HepG2 (cell line): ENCODE measurements at regions not wholly inside any gene's neighbourhood (a gene's known extent, or its start where the extent isn't known, plus 50 kb on each side); places are given as distances from the start of the nearest gene placed in this dataset.

Experiments used
- ELF4 ChIP-seq: sonication (generic); formaldehyde crosslinking; IDR thresholded peaks from 2 replicates; pipeline ENCODE4 v1.5.0; 2020; ENCODE audit warnings: missing genetic modification reagents, mild to moderate bottlenecking, moderate library complexity, borderline replicate concordance
- ETV6 ChIP-seq: sonication (generic); formaldehyde crosslinking; conservative IDR thresholded peaks from 2 replicates; pipeline ENCODE4 v1.4.0; 2020; ENCODE audit warnings: missing genetic modification reagents
- GABPA ChIP-seq, 2 experiments: IDR thresholded peaks; 2 replicates each; pipeline ENCODE4 v1.6.1; 2011 to 2016; ENCODE audit warnings: low read depth in 2 of 2, low read length in 1 of 2, missing biosample characterization in 1 of 2, missing genetic modification characterization in 1 of 2
- JUN ChIP-seq: sonication (generic); formaldehyde crosslinking; IDR thresholded peaks from 2 replicates; pipeline ENCODE4 v1.4.0; 2020; ENCODE audit warnings: mild to moderate bottlenecking, missing genetic modification reagents
- KDM6A ChIP-seq: IDR thresholded peaks from 2 replicates; pipeline ENCODE4 v1.6.1; 2016; ENCODE audit warnings: low read depth
- NCOA1 ChIP-seq: sonication (generic); formaldehyde crosslinking; IDR thresholded peaks from 2 replicates; pipeline ENCODE4 v1.9.0; 2021; ENCODE audit warnings: missing genetic modification reagents
- NFE2L1 ChIP-seq: sonication (generic); formaldehyde crosslinking; IDR thresholded peaks from 2 replicates; pipeline ENCODE4 v1.4.0; 2020; ENCODE audit warnings: missing genetic modification reagents, mild to moderate bottlenecking, borderline replicate concordance
- REST ChIP-seq, 2 experiments: IDR thresholded peaks; 2 replicates each; pipeline ENCODE4 v1.6.1; 2011 to 2012; ENCODE audit warnings: low read length in 2 of 2, borderline replicate concordance in 1 of 2, low read depth in 1 of 2, mild to moderate bottlenecking in 1 of 2, moderate library complexity in 1 of 2
- ZBTB44 ChIP-seq: sonication (generic); formaldehyde crosslinking; IDR thresholded peaks from 2 replicates; pipeline ENCODE4 v1.4.0; 2020; ENCODE audit warnings: missing genetic modification reagents
- ZNF225 ChIP-seq: sonication (generic); formaldehyde crosslinking; IDR thresholded peaks from 2 replicates; pipeline ENCODE4 v1.4.0; 2020; ENCODE audit warnings: mild to moderate bottlenecking, missing genetic modification reagents
- ZNF274 ChIP-seq: sonication (generic); formaldehyde crosslinking; IDR thresholded peaks from 2 replicates; pipeline ENCODE4 v1.5.1; 2020; ENCODE audit warnings: mild to moderate bottlenecking, missing genetic modification reagents
- ZNF572 ChIP-seq: sonication (generic); formaldehyde crosslinking; IDR thresholded peaks from 2 replicates; pipeline ENCODE4 v1.5.1; 2020; ENCODE audit warnings: mild to moderate bottlenecking, missing genetic modification reagents
- TF ChIP-seq, protein P1 (sequence below): sonication (generic); formaldehyde crosslinking; IDR thresholded peaks from 2 replicates; pipeline ENCODE4 v1.5.0; 2020; ENCODE audit warnings: mild to moderate bottlenecking, missing genetic modification reagents, moderate library complexity

DNA sequence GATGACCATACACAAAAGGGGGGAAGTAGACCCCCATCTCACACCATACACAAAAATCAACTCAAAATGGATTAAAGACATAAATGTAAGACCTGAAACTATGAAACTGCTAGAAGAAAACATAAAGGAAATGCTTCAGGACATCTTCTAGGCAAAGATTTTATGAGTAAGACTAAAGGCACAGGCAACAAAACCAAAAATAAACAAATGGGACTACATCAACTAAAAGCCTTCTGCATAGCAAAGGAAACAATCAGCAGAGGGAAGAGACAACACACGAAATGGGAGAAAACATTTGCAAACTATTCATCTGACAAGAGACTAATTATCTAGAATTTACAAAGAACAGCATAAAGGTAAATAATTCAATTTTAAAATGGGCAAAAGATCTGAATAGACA lies 152.1 kb downstream of the AXIN2 start:
- TF ChIP-seq, protein P1, sequence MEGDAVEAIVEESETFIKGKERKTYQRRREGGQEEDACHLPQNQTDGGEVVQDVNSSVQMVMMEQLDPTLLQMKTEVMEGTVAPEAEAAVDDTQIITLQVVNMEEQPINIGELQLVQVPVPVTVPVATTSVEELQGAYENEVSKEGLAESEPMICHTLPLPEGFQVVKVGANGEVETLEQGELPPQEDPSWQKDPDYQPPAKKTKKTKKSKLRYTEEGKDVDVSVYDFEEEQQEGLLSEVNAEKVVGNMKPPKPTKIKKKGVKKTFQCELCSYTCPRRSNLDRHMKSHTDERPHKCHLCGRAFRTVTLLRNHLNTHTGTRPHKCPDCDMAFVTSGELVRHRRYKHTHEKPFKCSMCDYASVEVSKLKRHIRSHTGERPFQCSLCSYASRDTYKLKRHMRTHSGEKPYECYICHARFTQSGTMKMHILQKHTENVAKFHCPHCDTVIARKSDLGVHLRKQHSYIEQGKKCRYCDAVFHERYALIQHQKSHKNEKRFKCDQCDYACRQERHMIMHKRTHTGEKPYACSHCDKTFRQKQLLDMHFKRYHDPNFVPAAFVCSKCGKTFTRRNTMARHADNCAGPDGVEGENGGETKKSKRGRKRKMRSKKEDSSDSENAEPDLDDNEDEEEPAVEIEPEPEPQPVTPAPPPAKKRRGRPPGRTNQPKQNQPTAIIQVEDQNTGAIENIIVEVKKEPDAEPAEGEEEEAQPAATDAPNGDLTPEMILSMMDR (CRISPR knock-in tag) = no peak
- TF ChIP-seq ZNF274 (no peak), KDM6A (CRISPR knock-in tag) (no peak), ZBTB44 (CRISPR knock-in tag) (no peak), ZNF225 (CRISPR knock-in tag) (no peak), ETV6 (CRISPR knock-in tag) (no peak), NCOA1 (CRISPR knock-in tag) (no peak), JUN (no peak), REST (IDR thresholded peaks at IDR 0.05; ENCODE audit: borderline replicate concordance in 1 of 2, low read depth in 1 of 2, low read length in 2 of 2) (no peak), ZNF572 (CRISPR knock-in tag) (no peak), ELF4 (CRISPR knock-in tag) (no peak), GABPA (IDR thresholded peaks at IDR 0.05; ENCODE audit: low read depth, low read length) (no peak), GABPA (CRISPR knock-in tag; IDR thresholded peaks at IDR 0.05; ENCODE audit: low read depth) (no peak), NFE2L1 (CRISPR knock-in tag) (no peak)
